ENCODE measurements at regions not wholly inside any gene's neighbourhood (a gene's known extent, or its start where the extent isn't known, plus 50 kb on each side); places are given as distances from the start of the nearest gene placed in this dataset.

DNA sequence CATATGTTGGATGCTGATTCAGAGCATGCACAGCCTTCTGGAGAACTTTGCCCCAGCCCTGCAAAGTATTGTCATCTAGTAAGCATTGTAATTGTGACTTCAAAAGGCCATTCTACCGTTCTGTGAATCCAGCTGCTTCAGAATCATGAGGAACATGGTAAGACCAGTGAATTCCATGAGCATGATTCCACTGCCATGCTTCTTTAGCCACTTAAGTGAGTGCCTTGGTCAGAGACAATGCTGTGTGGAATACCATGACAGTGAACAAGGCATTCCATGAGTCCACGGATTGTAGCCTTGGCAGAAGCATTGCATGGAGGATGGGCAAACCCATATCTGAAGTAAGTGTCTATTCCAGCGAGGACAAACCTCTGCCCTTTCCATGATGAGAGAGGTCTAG, 123.7 kb downstream of the S1PR1 start:
- Histone ChIP-seq H3K36me3 (no peaks in the 10 kb centered on the region), H3K4me1 (peaks cover 12% of the 10 kb centered on the region), H3K9ac (no peak overlapping the region), H2AFZ (replicated peaks) (no peak overlapping the region), H3K79me2 (ENCODE audit: low read depth) (no peaks in the 10 kb centered on the region), H3K4me3 (no peak overlapping the region), H3F3A (ENCODE audit: low read depth) (no peaks in the 10 kb centered on the region), H3K27me3 (no peaks in the 10 kb centered on the region), H3K4me2 (no peak overlapping the region), H3K9me3 (ENCODE audit: low read depth) (no peaks in the 10 kb centered on the region), H4K20me1 (ENCODE audit: low read depth) (no peaks in the 10 kb centered on the region), H3K27ac (no peak overlapping the region)
- DNase-seq (ENCODE audit: low spot score): no peak
- Mint-ChIP-seq H3K36me3 (peaks cover 2% of the 10 kb centered on the region), H3K4me3 (no peak overlapping the region), H3K27ac (no peak overlapping the region), H3K9me3 (peaks cover 32% of the 10 kb centered on the region), H3K4me1 (peaks cover 22% of the 10 kb centered on the region), H3K27me3 (ENCODE audit: insufficient read depth, low read depth) (no peaks in the 10 kb centered on the region)
- TF ChIP-seq EZH2 (IDR thresholded peaks at IDR 0.05) (no peak), EZH2phosphoT487 (IDR thresholded peaks at IDR 0.05) (no peak)
- TF ChIP-seq, protein P1, sequence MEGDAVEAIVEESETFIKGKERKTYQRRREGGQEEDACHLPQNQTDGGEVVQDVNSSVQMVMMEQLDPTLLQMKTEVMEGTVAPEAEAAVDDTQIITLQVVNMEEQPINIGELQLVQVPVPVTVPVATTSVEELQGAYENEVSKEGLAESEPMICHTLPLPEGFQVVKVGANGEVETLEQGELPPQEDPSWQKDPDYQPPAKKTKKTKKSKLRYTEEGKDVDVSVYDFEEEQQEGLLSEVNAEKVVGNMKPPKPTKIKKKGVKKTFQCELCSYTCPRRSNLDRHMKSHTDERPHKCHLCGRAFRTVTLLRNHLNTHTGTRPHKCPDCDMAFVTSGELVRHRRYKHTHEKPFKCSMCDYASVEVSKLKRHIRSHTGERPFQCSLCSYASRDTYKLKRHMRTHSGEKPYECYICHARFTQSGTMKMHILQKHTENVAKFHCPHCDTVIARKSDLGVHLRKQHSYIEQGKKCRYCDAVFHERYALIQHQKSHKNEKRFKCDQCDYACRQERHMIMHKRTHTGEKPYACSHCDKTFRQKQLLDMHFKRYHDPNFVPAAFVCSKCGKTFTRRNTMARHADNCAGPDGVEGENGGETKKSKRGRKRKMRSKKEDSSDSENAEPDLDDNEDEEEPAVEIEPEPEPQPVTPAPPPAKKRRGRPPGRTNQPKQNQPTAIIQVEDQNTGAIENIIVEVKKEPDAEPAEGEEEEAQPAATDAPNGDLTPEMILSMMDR (IDR thresholded peaks at IDR 0.05): no peak

GRCh38 chr1:101363891-101364318, 127.1 kb downstream of the S1PR1 start:
- no peaks in the 10 kb centered on the region for H3K27me3 Mint-ChIP-seq (ENCODE audit: insufficient read depth, low read depth)
- no peak overlapping the region for H3K27ac Mint-ChIP-seq
- Histone ChIP-seq H3K9ac (no peak overlapping the region), H3K27ac (no peak overlapping the region), H3K36me3 (no peaks in the 10 kb centered on the region), H3F3A (ENCODE audit: low read depth) (no peaks in the 10 kb centered on the region), H3K4me2 (no peak overlapping the region), H3K4me1 (peaks cover 12% of the 10 kb centered on the region), H3K9me3 (ENCODE audit: low read depth) (no peaks in the 10 kb centered on the region), H2AFZ (replicated peaks) (no peak overlapping the region), H3K27me3 (no peaks in the 10 kb centered on the region), H3K79me2 (ENCODE audit: low read depth) (no peaks in the 10 kb centered on the region), H4K20me1 (ENCODE audit: low read depth) (no peaks in the 10 kb centered on the region), H3K4me3 (no peak overlapping the region)
- no peak for DNase-seq (ENCODE audit: low spot score)
- H3K4me1 Mint-ChIP-seq: peaks cover 21% of the 10 kb centered on the region
- H3K36me3 Mint-ChIP-seq: peaks cover 2% of the 10 kb centered on the region
- TF ChIP-seq EZH2 (IDR thresholded peaks at IDR 0.05) (no peak), EZH2phosphoT487 (IDR thresholded peaks at IDR 0.05) (no peak)
- TF ChIP-seq, protein P1 (IDR thresholded peaks at IDR 0.05): no peak
- peaks cover 24% of the 10 kb centered on the region for H3K9me3 Mint-ChIP-seq
- H3K4me3 Mint-ChIP-seq: no peak overlapping the region

DNA sequence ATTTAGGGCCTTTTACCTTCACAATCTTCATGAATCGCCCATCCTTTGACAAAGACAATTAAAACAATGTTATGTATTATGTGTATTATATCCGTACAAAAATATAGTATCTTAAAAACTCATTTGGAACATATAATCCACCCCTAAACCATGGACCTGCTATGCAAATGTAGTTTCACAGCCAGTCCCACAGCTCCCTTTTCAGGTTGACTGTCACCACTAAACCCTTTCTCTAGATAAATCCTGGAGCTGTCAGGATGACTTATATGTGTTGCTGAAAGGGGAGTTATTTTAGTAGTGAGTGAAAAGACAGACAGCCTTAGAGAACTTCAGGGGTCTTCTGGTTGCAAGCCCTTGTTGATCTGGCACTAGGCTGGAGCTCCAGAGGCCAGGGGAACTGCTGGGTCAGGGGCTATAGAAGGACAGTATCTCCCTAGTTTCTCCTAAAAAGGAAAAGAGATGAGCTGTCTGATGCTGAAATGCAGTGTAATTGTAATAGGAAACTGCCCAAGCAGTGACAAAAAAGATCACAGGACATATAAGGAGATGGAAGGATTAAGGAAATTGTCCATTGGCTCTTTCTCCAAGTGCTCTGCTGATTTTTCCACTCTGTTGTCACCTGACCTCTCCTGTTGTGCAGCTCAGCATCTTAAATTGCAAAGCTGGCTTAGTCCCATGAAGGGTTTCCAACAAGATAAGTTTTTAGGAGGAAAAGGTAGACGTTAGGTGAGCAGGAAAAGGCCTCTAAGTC, 127.7 kb downstream of the S1PR1 start:
- Mint-ChIP-seq H3K27me3 (ENCODE audit: insufficient read depth, low read depth) (no peaks in the 10 kb centered on the region), H3K27ac (no peak overlapping the region), H3K36me3 (peaks cover 2% of the 10 kb centered on the region), H3K9me3 (peaks cover 18% of the 10 kb centered on the region), H3K4me1 (peaks cover 21% of the 10 kb centered on the region), H3K4me3 (no peak overlapping the region)
- TF ChIP-seq EZH2 (IDR thresholded peaks at IDR 0.05) (no peak), EZH2phosphoT487 (IDR thresholded peaks at IDR 0.05) (no peak)
- TF ChIP-seq, protein P1 (IDR thresholded peaks at IDR 0.05): no peak
- H3K27ac ChIP-seq: no peak overlapping the region
- no peaks in the 10 kb centered on the region for H3K79me2 ChIP-seq (ENCODE audit: low read depth)
- no peak overlapping the region for H3K4me2 ChIP-seq
- no peaks in the 10 kb centered on the region for H3K9me3 ChIP-seq (ENCODE audit: low read depth)
- H3K9ac ChIP-seq: no peak overlapping the region
- H4K20me1 ChIP-seq (ENCODE audit: low read depth): no peaks in the 10 kb centered on the region
- H3K4me3 ChIP-seq: no peak overlapping the region
- H3K36me3 ChIP-seq: no peaks in the 10 kb centered on the region
- no peaks in the 10 kb centered on the region for H3F3A ChIP-seq (ENCODE audit: low read depth)
- H3K27me3 ChIP-seq: no peaks in the 10 kb centered on the region
- H3K4me1 ChIP-seq: peaks cover 12% of the 10 kb centered on the region
- H2AFZ ChIP-seq (replicated peaks): no peak overlapping the region
- DNase-seq (ENCODE audit: low spot score): no peak

All from neural progenitor cell (in vitro differentiated cells).